GM12873 (cell line): ENCODE measurements at regions not wholly inside any gene's neighbourhood (a gene's known extent, or its start where the extent isn't known, plus 50 kb on each side); places are given as distances from the start of the nearest gene placed in this dataset.

ENCODE experiments used
- CTCF ChIP-seq: IDR thresholded peaks from 2 replicates; pipeline ENCODE4 v1.5.1; 2012; ENCODE audit warnings: low read depth, mild to moderate bottlenecking, moderate library complexity, low read length, control low read depth; ENCODE audit not compliant: insufficient read depth; ENCODE audit errors: missing control alignments

- TF ChIP-seq CTCF, result no peak
Measured at GRCh38 chr7:131109011-131109758, 218.5 kb upstream of the MKLN1 start.

- TF ChIP-seq CTCF, result no peak
Measured at GRCh38 chr7:131109759-131110296, 217.8 kb upstream of the MKLN1 start.

- TF ChIP-seq CTCF, result no peak
Measured at GRCh38 chr7:131110297-131111080, 217.2 kb upstream of the MKLN1 start.

GRCh38 chr7:131111081-131111576, 216.5 kb upstream of the MKLN1 start:
- TF ChIP-seq CTCF, result no peak

GRCh38 chr7:131111792-131112191, 215.9 kb upstream of the MKLN1 start:
- no peak for TF ChIP-seq CTCF

- TF ChIP-seq CTCF, result no peak
Measured at GRCh38 chr7:131112431-131112830, 215.2 kb upstream of the MKLN1 start.

- no peak for TF ChIP-seq CTCF
Measured at GRCh38 chr7:131115340-131115739, 212.3 kb upstream of the MKLN1 start.
